NT2/D1 (cell line): ENCODE measurements at regions not wholly inside any gene's neighbourhood (a gene's known extent, or its start where the extent isn't known, plus 50 kb on each side); places are given as distances from the start of the nearest gene placed in this dataset.

ENCODE experiments used
- SUZ12 ChIP-seq: IDR thresholded peaks from 2 replicates; pipeline ENCODE4 v1.6.1; 2011; ENCODE audit not compliant: insufficient read length, insufficient read depth; ENCODE audit errors: extremely low read depth
- YY1 ChIP-seq: IDR thresholded peaks from 2 replicates; pipeline ENCODE4 v1.6.1; 2011; ENCODE audit not compliant: insufficient read length, insufficient read depth
- ZNF274 ChIP-seq: IDR thresholded peaks from 2 replicates; pipeline ENCODE4 v1.6.1; 2011; ENCODE audit warnings: mild to moderate bottlenecking, low read depth, low read length

GRCh38 chr7:106459397-106460072 lies 174.8 kb upstream of the NAMPT start:
- TF ChIP-seq YY1 (no peak), ZNF274 (no peak), SUZ12 (no peak)
